GM12865 (cell line): ENCODE measurements at regions not wholly inside any gene's neighbourhood (a gene's known extent, or its start where the extent isn't known, plus 50 kb on each side); places are given as distances from the start of the nearest gene placed in this dataset.
"Not testable (repeated sequence)": the region's sequence is repeated elsewhere in the genome, so short reads cannot be mapped to it uniquely, and the experiment has no call there.

Experiments
- DNase-seq: peaks from one replicate; pipeline ENCODE4 v3.0.0; 2010; ENCODE audit warnings: low read depth
- H3K4me3 ChIP-seq: 2 replicates; pipeline ENCODE4 v1.5.1; 2011; ENCODE audit warnings: mild to moderate bottlenecking, low read depth, low read length, control low read depth
- CTCF ChIP-seq: IDR thresholded peaks from 2 replicates; pipeline ENCODE4 v1.5.1; 2011; ENCODE audit warnings: low read length, control low read depth, low read depth, inconsistent platforms; ENCODE audit not compliant: insufficient read depth; ENCODE audit errors: missing control alignments

DNA sequence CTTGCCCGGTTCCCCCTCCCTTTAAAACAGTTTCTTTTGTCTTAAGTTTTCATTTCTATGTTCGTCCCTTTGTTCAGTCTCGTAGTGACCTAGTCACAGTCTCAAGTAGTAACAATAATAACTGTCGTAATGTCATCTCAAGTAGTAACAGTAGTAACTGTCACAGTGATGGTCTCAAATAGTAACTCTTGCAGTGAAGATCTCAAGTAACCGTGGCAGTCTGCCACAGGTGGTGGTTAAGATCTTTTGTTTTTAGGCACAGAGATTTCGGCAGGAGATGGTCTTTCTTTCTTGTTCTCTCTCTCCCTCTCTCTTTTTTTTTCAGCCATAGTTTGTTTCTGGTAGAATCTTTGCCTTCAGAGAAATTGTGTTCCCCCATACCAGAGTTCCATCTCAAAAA is 656.0 kb upstream of the SGO1 start:
- no peak for TF ChIP-seq CTCF
- no peak for DNase-seq
- H3K4me3 ChIP-seq = no peak overlapping the region

GRCh38 chr3:20837676-20838302 is 651.8 kb upstream of the SGO1 start:
- no peak overlapping the region for H3K4me3 ChIP-seq
- TF ChIP-seq CTCF = no peak
- no peak for DNase-seq

GRCh38 chr3:20836801-20837200 is 650.8 kb upstream of the SGO1 start:
- DNase-seq = no peak
- no peak overlapping the region for H3K4me3 ChIP-seq
- TF ChIP-seq CTCF = no peak

- no peak for TF ChIP-seq CTCF
- no peak overlapping the region for H3K4me3 ChIP-seq
- no peak for DNase-seq
Measured at GRCh38 chr3:20832963-20833362, 647.0 kb upstream of the SGO1 start.

DNA sequence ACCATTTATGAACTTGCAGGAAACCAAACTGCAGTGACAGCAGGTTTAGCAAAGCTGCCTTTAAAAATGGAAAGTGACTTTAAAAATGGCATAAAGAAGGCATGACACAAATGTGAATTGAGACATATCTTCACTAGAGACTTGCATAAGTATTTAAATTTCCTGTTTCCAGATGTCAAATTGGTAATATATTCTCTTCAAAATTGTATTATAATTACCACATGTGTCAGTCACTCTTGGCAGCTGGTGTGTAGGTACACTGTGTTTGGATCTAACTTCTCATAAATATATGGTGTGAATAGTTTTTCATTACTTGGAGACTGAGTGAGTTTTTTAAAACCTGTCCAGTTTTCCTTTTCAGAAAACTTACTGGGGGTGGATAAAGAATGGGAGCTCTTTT is 636.2 kb upstream of the SGO1 start:
- H3K4me3 ChIP-seq = no peak overlapping the region
- no peak for DNase-seq
- no peak for TF ChIP-seq CTCF

DNA sequence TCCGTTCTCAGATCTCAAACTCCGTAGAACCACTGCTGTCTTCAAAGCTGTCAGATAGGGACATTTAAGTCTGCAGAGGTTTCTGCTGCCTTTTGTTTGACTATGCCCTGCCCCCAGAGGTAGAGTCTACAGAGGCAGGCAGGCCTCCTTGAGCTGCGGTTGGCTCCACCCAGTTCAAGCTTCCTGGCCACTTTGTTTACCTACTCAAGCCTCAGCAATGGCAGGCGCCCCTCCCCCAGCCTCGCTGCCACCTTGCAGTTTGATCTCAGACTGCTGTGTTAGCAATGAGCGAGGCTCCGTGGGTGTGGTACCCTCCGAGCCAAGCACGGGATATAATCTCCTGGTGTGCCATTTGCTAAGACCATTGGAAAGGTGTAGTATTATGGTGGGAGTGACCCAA is 634.9 kb upstream of the SGO1 start:
- not testable (repeated sequence) for DNase-seq, H3K4me3 ChIP-seq

GRCh38 chr3:20811631-20812030 is 625.6 kb upstream of the SGO1 start:
- no peak for DNase-seq
- no peak for TF ChIP-seq CTCF

DNA sequence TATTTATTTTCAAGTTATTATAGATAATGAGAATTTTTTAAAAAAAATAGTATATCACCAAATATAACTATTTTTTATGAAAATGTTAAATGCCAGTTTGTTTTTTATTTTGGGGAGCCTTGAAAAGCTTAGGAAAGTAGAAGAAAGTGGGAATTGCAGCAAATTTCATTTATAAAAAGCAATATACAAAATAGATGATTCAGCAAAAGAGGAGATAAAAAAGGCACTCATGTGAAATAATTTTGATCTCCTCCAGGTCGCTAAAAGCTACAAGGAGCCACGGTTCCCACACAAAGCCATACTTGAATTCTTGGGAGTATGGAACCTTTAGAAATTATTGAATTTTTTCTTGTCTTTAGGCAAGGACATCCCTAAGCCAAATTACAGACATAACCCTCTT is 625.0 kb upstream of the SGO1 start:
- TF ChIP-seq CTCF = no peak
- no peak for DNase-seq
- H3K4me3 ChIP-seq = no peak overlapping the region

More at GRCh38 chr3:20811631-20812030, 625.6 kb upstream of the SGO1 start:
- H3K4me3 ChIP-seq = no peak overlapping the region
